SK-N-SH (cell line): ENCODE measurements at regions not wholly inside any gene's neighbourhood (a gene's known extent, or its start where the extent isn't known, plus 50 kb on each side); places are given as distances from the start of the nearest gene placed in this dataset.
A peak's percentile ranks its signal among the peaks of the same experiment; 100 is the strongest.

ENCODE experiments used
- CTCF ChIA-PET: fragments of 300-600, 350-600 bp; formaldehyde crosslinking; extraction: SDS; loops from one replicate; lab custom pipeline; 2021; lab: Yijun Ruan, JAX
- POLR2A ChIA-PET: fragments of 350-600 bp; sonication (Branson Sonifier 250); formaldehyde crosslinking; extraction: SDS; loops from one replicate; lab custom pipeline; 2020; ENCODE audit warnings: antibody characterized with exemption, inconsistent platforms; lab: Yijun Ruan, JAX
- DNase-seq: peaks from one replicate; pipeline ENCODE4 v3.0.0; 2012
- H2AFZ ChIP-seq: fragments of 200-600 bp; sonication (generic); 2 replicates; pipeline ENCODE4 v1.8.1; 2016; ENCODE audit warnings: antibody characterized with exemption, mild to moderate bottlenecking, low read depth
- H3F3A ChIP-seq: fragments of 200-600 bp; sonication (generic); replicated peaks from 2 replicates; pipeline ENCODE3; 2016; ENCODE audit warnings: antibody characterized with exemption, mild to moderate bottlenecking; ENCODE audit not compliant: insufficient read depth
- H3K27ac ChIP-seq, 2 experiments: fragments of 200-500 bp in 1 of 2; fragments of 200-600 bp in 1 of 2; sonication (Bioruptor generic) in 1 of 2; sonication (generic), shearing (Covaris generic) in 1 of 2; 2 replicates each; pipeline versions ENCODE4 v1.5.1 to v1.6.1; 2014 to 2016; ENCODE audit warnings: low read depth in 2 of 2, inconsistent platforms in 1 of 2, low read length in 1 of 2, mild to moderate bottlenecking in 1 of 2, mixed read lengths in 1 of 2
- H3K27me3 ChIP-seq: fragments of 200-600 bp; sonication (generic), shearing (Covaris generic); 2 replicates; pipeline ENCODE4 v1.6.1; 2016; ENCODE audit warnings: mixed run types; ENCODE audit not compliant: insufficient read depth
- H3K36me3 ChIP-seq, 2 experiments: fragments of 200-500 bp in 1 of 2; fragments of 200-600 bp in 1 of 2; sonication (Bioruptor generic) in 1 of 2; sonication (generic) in 1 of 2; replicated peaks in 1 of 2; 2 replicates each; pipeline versions ENCODE3 to v1.5.1; 2014 to 2016; ENCODE audit warnings: low read length in 1 of 2, mild to moderate bottlenecking in 1 of 2; ENCODE audit not compliant: insufficient read depth in 2 of 2, control insufficient read depth in 1 of 2
- H3K4me1 ChIP-seq, 2 experiments: fragments of 200-500 bp in 1 of 2; fragments of 200-600 bp in 1 of 2; sonication (Bioruptor generic) in 1 of 2; sonication (generic), shearing (Covaris generic) in 1 of 2; 2 replicates each; pipeline versions ENCODE4 v1.5.1 to v1.6.1; 2014 to 2016; ENCODE audit warnings: low read depth in 1 of 2, low read length in 1 of 2, mixed run types in 1 of 2; ENCODE audit not compliant: insufficient read depth in 2 of 2, control insufficient read depth in 1 of 2
- H3K4me2 ChIP-seq: fragments of 200-600 bp; sonication (generic), shearing (Covaris generic); 2 replicates; pipeline ENCODE4 v1.6.1; 2017; ENCODE audit warnings: mixed run types
- H3K4me3 ChIP-seq, 2 experiments: fragments of 200-500 bp in 1 of 2; fragments of 200-600 bp in 1 of 2; sonication (Bioruptor generic) in 1 of 2; sonication (generic), shearing (Covaris generic) in 1 of 2; 2 replicates each; pipeline versions ENCODE4 v1.5.1 to v1.8.1; 2014 to 2016; ENCODE audit warnings: low read depth in 2 of 2, inconsistent platforms in 1 of 2, low read length in 1 of 2, mild to moderate bottlenecking in 1 of 2, mixed read lengths in 1 of 2, moderate library complexity in 1 of 2
- H3K79me2 ChIP-seq: fragments of 200-600 bp; sonication (generic); 2 replicates; pipeline ENCODE4 v1.8.1; 2017; ENCODE audit warnings: mild to moderate bottlenecking; ENCODE audit not compliant: insufficient read depth
- H3K9ac ChIP-seq: fragments of 200-600 bp; sonication (generic); 2 replicates; pipeline ENCODE4 v1.6.1; 2017; ENCODE audit warnings: mixed run types
- H3K9me2 ChIP-seq: fragments of 200-600 bp; sonication (generic); 2 replicates; pipeline ENCODE4 v1.6.1; 2017; ENCODE audit warnings: mixed run types
- H3K9me3 ChIP-seq: fragments of 200-600 bp; sonication (generic); 2 replicates; pipeline ENCODE4 v1.6.1; 2017; ENCODE audit warnings: mixed run types, mild to moderate bottlenecking, moderate library complexity
- H4K20me1 ChIP-seq: fragments of 200-600 bp; sonication (generic); 2 replicates; pipeline ENCODE4 v1.6.1; 2017; ENCODE audit warnings: mild to moderate bottlenecking, mixed run types; ENCODE audit not compliant: insufficient read depth
- ELF1 ChIP-seq: IDR thresholded peaks from 2 replicates; pipeline ENCODE4 v1.4.0; 2012
- EP300 ChIP-seq, 2 experiments: IDR thresholded peaks; 2 replicates each; pipeline versions ENCODE4 v1.4.0 to v1.6.1; 2012; ENCODE audit warnings: borderline replicate concordance in 1 of 2, low read depth in 1 of 2, low read length in 1 of 2
- FOSL2 ChIP-seq: IDR thresholded peaks from 2 replicates; pipeline ENCODE4 v1.4.0; 2012; ENCODE audit warnings: low read depth, mild to moderate bottlenecking, moderate library complexity, borderline replicate concordance
- FOXJ3 ChIP-seq: sonication (generic); formaldehyde crosslinking; IDR thresholded peaks from 2 replicates; pipeline ENCODE4 v1.5.1; 2020; ENCODE audit warnings: mild to moderate bottlenecking, missing genetic modification reagents
- FOXM1 ChIP-seq: IDR thresholded peaks from 2 replicates; pipeline ENCODE4 v1.4.0; 2012; ENCODE audit warnings: low read depth, mild to moderate bottlenecking
- GABPA ChIP-seq: IDR thresholded peaks from 2 replicates; pipeline ENCODE4 v1.4.0; 2012; ENCODE audit warnings: low read depth, mild to moderate bottlenecking
- JUND ChIP-seq: IDR thresholded peaks from 2 replicates; pipeline ENCODE4 v1.4.0; 2012
- MEF2A ChIP-seq: IDR thresholded peaks from 2 replicates; pipeline ENCODE4 v1.4.0; 2012; ENCODE audit warnings: low read depth, borderline replicate concordance
- NFIC ChIP-seq: IDR thresholded peaks from 2 replicates; pipeline ENCODE4 v1.4.0; 2012; ENCODE audit warnings: borderline replicate concordance
- RFX5 ChIP-seq: IDR thresholded peaks from 2 replicates; pipeline ENCODE4 v1.6.1; 2012; ENCODE audit warnings: mild to moderate bottlenecking, improper control_type of control experiment, low read length
- RXRA ChIP-seq: IDR thresholded peaks from 2 replicates; pipeline ENCODE4 v1.4.0; 2012; ENCODE audit warnings: low read depth, mild to moderate bottlenecking, borderline replicate concordance
- SIN3A ChIP-seq: IDR thresholded peaks from 2 replicates; pipeline ENCODE4 v1.6.1; 2012; ENCODE audit warnings: low read depth, mild to moderate bottlenecking, low read length, moderate library complexity, borderline replicate concordance
- SMC3 ChIP-seq: IDR thresholded peaks from 2 replicates; pipeline ENCODE4 v1.6.1; 2012; ENCODE audit warnings: low read depth, low read length, improper control_type of control experiment
- TCF12 ChIP-seq: IDR thresholded peaks from 2 replicates; pipeline ENCODE4 v1.4.0; 2012
- TEAD4 ChIP-seq: IDR thresholded peaks from 2 replicates; pipeline ENCODE4 v1.4.0; 2012; ENCODE audit warnings: mild to moderate bottlenecking, borderline replicate concordance; ENCODE audit not compliant: insufficient read depth
- YY1 ChIP-seq: IDR thresholded peaks from 2 replicates; pipeline ENCODE4 v1.4.0; 2012; ENCODE audit warnings: low read depth, mild to moderate bottlenecking
- WGBS: methylation state at CpG from one replicate; pipeline ENCODE4 v1.1.6; 2017; ENCODE audit warnings: low lambda C conversion rate; 5-methylcytosine and 5-hydroxymethylcytosine counted together
- TF ChIP-seq, protein P1 (sequence below): IDR thresholded peaks from 2 replicates; pipeline ENCODE4 v1.6.1; 2012; ENCODE audit warnings: mild to moderate bottlenecking, low read depth, low read length, moderate library complexity
- TF ChIP-seq, protein P2 (sequence below): fragments of 150-350 bp; IDR thresholded peaks from 2 replicates; pipeline ENCODE4 v1.6.1; 2016; ENCODE audit warnings: mild to moderate bottlenecking, low read depth, low read length
- TF ChIP-seq, protein P3 (sequence below): IDR thresholded peaks from 2 replicates; pipeline ENCODE4 v1.4.0; 2012; ENCODE audit warnings: low read depth
- TF ChIP-seq, protein P4 (sequence below): fragments of 150-350 bp; IDR thresholded peaks from 2 replicates; pipeline ENCODE4 v1.6.1; 2017; ENCODE audit warnings: antibody characterized with exemption, low read length, low read depth, borderline replicate concordance
- TF ChIP-seq, protein P5 (sequence below): IDR thresholded peaks from 2 replicates; pipeline ENCODE4; 2012

DNA sequence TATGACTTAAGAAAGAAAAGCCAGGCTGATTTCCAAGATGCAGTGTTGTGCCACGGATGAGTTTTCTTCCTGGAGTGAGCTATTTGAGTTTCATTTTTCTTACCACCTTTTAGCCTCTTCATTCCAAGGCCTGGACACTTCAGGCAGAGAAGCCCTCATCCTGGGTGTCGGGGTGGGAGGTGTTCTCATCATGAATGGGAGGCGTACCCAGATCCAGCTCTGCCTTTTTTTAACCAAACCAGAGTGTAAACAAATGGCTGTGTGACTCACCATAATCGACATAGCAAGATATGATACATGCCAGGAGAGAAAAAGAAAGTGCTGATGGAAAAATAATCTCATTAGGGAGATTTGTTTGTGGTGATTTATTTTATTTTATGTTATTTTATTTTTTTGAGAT is 79.9 kb downstream of the ARF6 start (continued):
- peak; percentile 21; the same call in 1 of the 2 replicates for TF ChIP-seq MEF2A
- peak; percentile 28; the same call in 1 of the 2 replicates for TF ChIP-seq YY1

DNA sequence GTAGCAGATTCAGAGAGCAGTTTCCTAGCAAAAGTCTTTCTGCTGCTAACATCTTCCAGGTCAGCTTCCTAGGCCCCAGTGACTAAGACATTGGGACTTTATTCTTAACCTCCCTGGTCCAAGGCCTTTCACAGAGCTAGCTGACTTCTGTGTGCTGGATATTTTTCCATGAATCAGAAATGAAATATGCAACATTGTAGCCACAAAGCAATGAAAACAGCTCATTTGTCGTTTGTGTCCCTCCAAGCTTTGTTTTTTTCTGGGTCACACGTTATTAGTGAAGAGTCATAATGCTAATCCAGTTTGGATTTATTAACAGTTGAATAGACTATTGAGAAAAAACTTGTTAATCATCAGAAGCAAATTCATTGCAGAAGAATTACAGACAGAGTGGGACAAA is 82.4 kb downstream of the ARF6 start:
- no peak for DNase-seq
- Histone ChIP-seq H3K36me3 (no peaks in the 10 kb centered on the region), H3K4me3 (no peak overlapping the region), H3K9me2 (no peaks in the 10 kb centered on the region), H3K27ac (peak overlapping the region; percentile 48 to 89; a peak in 3 of 4 replicates), H2AFZ (0 out of 2 replicates have a peak overlapping the region, but pooled peaks have one; percentile 25), H3F3A (peaks cover 42% of the 10 kb centered on the region), H3K4me1 (peaks cover 21 to 48% of the 10 kb centered on the region in 2 experiments), H3K79me2 (no peaks in the 10 kb centered on the region), H4K20me1 (no peaks in the 10 kb centered on the region), H3K27me3 (no peaks in the 10 kb centered on the region), H3K9me3 (no peaks in the 10 kb centered on the region), H3K9ac (peak overlapping the region; percentile 10; the same call in 1 of the 2 replicates), H3K4me2 (peak overlapping the region; percentile 2; the same call in 1 of the 2 replicates)
- CTCF ChIA-PET, result interaction anchor here (0.7 to 1.3 kb wide), 4 partner anchors 21 to 113 kb away, joined by 3 read pairs; no protein-coding TSS in a partner anchor
- POLR2A ChIA-PET, result no interaction called here
- 2% methylated on average over 2 of the region's 2 CpGs for WGBS
- TF ChIP-seq SIN3A (peak; percentile 45; the same call in 1 of the 2 replicates), EP300 (IDR thresholded peaks at IDR 0.05; ENCODE audit: borderline replicate concordance in 1 of 2, low read depth in 1 of 2, low read length in 1 of 2) (peak in 1 of 2 experiments; percentile 84; a peak in 2 of 4 replicates), ELF1 (no peak; the same call in 1 of the 2 replicates), RFX5 (no peak), NFIC (peak; percentile 62; the same call in 1 of the 2 replicates), TEAD4 (peak; percentile 78), RXRA (peak; percentile 75; the same call in 1 of the 2 replicates), GABPA (peak; percentile 49), MEF2A (peak; percentile 41; the same call in 1 of the 2 replicates), FOSL2 (peak; percentile 94), JUND (peak; percentile 94), FOXM1 (no peak), SMC3 (no peak), TCF12 (peak; percentile 88), FOXJ3 (CRISPR knock-in tag) (no peak)
- TF ChIP-seq, protein P1, sequence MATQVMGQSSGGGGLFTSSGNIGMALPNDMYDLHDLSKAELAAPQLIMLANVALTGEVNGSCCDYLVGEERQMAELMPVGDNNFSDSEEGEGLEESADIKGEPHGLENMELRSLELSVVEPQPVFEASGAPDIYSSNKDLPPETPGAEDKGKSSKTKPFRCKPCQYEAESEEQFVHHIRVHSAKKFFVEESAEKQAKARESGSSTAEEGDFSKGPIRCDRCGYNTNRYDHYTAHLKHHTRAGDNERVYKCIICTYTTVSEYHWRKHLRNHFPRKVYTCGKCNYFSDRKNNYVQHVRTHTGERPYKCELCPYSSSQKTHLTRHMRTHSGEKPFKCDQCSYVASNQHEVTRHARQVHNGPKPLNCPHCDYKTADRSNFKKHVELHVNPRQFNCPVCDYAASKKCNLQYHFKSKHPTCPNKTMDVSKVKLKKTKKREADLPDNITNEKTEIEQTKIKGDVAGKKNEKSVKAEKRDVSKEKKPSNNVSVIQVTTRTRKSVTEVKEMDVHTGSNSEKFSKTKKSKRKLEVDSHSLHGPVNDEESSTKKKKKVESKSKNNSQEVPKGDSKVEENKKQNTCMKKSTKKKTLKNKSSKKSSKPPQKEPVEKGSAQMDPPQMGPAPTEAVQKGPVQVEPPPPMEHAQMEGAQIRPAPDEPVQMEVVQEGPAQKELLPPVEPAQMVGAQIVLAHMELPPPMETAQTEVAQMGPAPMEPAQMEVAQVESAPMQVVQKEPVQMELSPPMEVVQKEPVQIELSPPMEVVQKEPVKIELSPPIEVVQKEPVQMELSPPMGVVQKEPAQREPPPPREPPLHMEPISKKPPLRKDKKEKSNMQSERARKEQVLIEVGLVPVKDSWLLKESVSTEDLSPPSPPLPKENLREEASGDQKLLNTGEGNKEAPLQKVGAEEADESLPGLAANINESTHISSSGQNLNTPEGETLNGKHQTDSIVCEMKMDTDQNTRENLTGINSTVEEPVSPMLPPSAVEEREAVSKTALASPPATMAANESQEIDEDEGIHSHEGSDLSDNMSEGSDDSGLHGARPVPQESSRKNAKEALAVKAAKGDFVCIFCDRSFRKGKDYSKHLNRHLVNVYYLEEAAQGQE, result 0 out of 2 replicates have a peak, but pooled peaks have one; percentile 13
- TF ChIP-seq, protein P2, sequence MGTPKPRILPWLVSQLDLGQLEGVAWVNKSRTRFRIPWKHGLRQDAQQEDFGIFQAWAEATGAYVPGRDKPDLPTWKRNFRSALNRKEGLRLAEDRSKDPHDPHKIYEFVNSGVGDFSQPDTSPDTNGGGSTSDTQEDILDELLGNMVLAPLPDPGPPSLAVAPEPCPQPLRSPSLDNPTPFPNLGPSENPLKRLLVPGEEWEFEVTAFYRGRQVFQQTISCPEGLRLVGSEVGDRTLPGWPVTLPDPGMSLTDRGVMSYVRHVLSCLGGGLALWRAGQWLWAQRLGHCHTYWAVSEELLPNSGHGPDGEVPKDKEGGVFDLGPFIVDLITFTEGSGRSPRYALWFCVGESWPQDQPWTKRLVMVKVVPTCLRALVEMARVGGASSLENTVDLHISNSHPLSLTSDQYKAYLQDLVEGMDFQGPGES, result no peak
- TF ChIP-seq, protein P3, sequence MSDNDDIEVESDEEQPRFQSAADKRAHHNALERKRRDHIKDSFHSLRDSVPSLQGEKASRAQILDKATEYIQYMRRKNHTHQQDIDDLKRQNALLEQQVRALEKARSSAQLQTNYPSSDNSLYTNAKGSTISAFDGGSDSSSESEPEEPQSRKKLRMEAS, result peak; percentile 80
- TF ChIP-seq, protein P4, sequence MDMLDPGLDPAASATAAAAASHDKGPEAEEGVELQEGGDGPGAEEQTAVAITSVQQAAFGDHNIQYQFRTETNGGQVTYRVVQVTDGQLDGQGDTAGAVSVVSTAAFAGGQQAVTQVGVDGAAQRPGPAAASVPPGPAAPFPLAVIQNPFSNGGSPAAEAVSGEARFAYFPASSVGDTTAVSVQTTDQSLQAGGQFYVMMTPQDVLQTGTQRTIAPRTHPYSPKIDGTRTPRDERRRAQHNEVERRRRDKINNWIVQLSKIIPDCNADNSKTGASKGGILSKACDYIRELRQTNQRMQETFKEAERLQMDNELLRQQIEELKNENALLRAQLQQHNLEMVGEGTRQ, result no peak
- TF ChIP-seq, protein P5, sequence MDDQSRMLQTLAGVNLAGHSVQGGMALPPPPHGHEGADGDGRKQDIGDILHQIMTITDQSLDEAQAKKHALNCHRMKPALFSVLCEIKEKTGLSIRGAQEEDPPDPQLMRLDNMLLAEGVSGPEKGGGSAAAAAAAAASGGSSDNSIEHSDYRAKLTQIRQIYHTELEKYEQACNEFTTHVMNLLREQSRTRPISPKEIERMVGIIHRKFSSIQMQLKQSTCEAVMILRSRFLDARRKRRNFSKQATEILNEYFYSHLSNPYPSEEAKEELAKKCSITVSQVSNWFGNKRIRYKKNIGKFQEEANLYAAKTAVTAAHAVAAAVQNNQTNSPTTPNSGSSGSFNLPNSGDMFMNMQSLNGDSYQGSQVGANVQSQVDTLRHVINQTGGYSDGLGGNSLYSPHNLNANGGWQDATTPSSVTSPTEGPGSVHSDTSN, result peak; percentile 60
